Glomerular endothelial cell (primary cell): ENCODE measurements at regions not wholly inside any gene's neighbourhood (a gene's known extent, or its start where the extent isn't known, plus 50 kb on each side); places are given as distances from the start of the nearest gene placed in this dataset.

ENCODE experiments used
- DNase-seq: peaks from one replicate; pipeline ENCODE4 v3.0.0-alpha.2; 2011; ENCODE audit warnings: low read depth, low spot score; ENCODE audit errors: extremely low read depth

GRCh38 chr2:183214680-183215079 is 90.4 kb downstream of the NUP35 start:
- no peak for DNase-seq

- peak; percentile 22 for DNase-seq
These were observed 91.7 kb downstream of the NUP35 start for GRCh38 chr2:183215917-183216316.

- no peak for DNase-seq
These were observed 95.6 kb downstream of the NUP35 start for GRCh38 chr2:183219888-183220287.

- no peak for DNase-seq
These were observed 98.5 kb downstream of the NUP35 start for GRCh38 chr2:183222751-183223150.

GRCh38 chr2:183224948-183225347 is 100.7 kb downstream of the NUP35 start:
- no peak for DNase-seq

GRCh38 chr2:183227176-183227575 is 102.9 kb downstream of the NUP35 start:
- DNase-seq, result no peak

- no peak for DNase-seq
These were observed 105.1 kb downstream of the NUP35 start for GRCh38 chr2:183229386-183229785.

GRCh38 chr2:183232161-183232865 is 108.1 kb downstream of the NUP35 start:
- no peak for DNase-seq

- DNase-seq, result no peak
These were observed 118.7 kb downstream of the NUP35 start for GRCh38 chr2:183242937-183243336.

- no peak for DNase-seq
These were observed 119.5 kb downstream of the NUP35 start for GRCh38 chr2:183243758-183244157.

GRCh38 chr2:183244300-183244844 is 120.1 kb downstream of the NUP35 start:
- no peak for DNase-seq

- peak; percentile 27 for DNase-seq
These were observed 124.8 kb downstream of the NUP35 start for GRCh38 chr2:183248866-183249567.

GRCh38 chr2:183250061-183250460 is 125.8 kb downstream of the NUP35 start:
- no peak for DNase-seq

GRCh38 chr2:183250472-183250871 is 126.2 kb downstream of the NUP35 start:
- no peak for DNase-seq

- DNase-seq, result no peak
These were observed 129.3 kb downstream of the NUP35 start for GRCh38 chr2:183253441-183254130.

GRCh38 chr2:183255411-183255810 is 131.2 kb downstream of the NUP35 start:
- no peak for DNase-seq

- no peak for DNase-seq
These were observed 135.7 kb downstream of the NUP35 start for GRCh38 chr2:183259921-183260320.

GRCh38 chr2:183260527-183260926 is 136.3 kb downstream of the NUP35 start:
- DNase-seq, result no peak

GRCh38 chr2:183264890-183265535 is 140.8 kb downstream of the NUP35 start:
- DNase-seq, result no peak

GRCh38 chr2:183267148-183267827 is 143.0 kb downstream of the NUP35 start:
- no peak for DNase-seq
